Suppressor macrophage treated with lipopolysaccharide for 1 hour (primary cell): ENCODE measurements at regions not wholly inside any gene's neighbourhood (a gene's known extent, or its start where the extent isn't known, plus 50 kb on each side); places are given as distances from the start of the nearest gene placed in this dataset.
"Not testable (repeated sequence)": the region's sequence is repeated elsewhere in the genome, so short reads cannot be mapped to it uniquely, and the experiment has no call there.

ENCODE experiments used
- DNase-seq, 3 donors: peaks; one replicate each; pipeline ENCODE4 v3.0.0-alpha.2; 2020 to 2022

GRCh38 chr13:90946125-90946524, 401.4 kb upstream of the MIR17HG start:
- not testable (repeated sequence) for DNase-seq

- no peak for DNase-seq
These were observed 399.5 kb upstream of the MIR17HG start for GRCh38 chr13:90947976-90948375.

GRCh38 chr13:90950160-90950559, 397.3 kb upstream of the MIR17HG start:
- no peak for DNase-seq

DNA sequence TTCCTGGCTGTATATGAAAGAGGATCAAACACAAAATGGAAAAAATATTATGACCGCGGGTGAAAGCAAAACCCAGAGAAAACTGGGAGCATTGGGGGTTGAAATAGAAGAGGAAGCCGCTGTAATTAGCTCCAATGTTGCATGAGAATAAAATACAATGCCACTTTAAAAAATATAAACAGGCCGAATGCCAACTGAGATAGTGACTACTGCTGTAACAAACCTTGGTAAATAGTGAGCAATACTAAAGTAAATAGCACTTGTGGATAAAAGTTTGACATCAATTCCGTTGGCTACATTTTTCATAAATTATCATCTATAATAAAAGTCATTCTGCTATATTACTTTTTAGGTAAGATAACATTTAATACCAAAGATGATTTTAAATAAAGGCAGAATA, 395.8 kb upstream of the MIR17HG start:
- no peak for DNase-seq

GRCh38 chr13:90952326-90952725, 395.2 kb upstream of the MIR17HG start:
- no peak for DNase-seq

- no peak for DNase-seq
These were observed 392.8 kb upstream of the MIR17HG start for GRCh38 chr13:90954605-90955195.

GRCh38 chr13:90956031-90956430, 391.5 kb upstream of the MIR17HG start:
- no peak for DNase-seq

DNA sequence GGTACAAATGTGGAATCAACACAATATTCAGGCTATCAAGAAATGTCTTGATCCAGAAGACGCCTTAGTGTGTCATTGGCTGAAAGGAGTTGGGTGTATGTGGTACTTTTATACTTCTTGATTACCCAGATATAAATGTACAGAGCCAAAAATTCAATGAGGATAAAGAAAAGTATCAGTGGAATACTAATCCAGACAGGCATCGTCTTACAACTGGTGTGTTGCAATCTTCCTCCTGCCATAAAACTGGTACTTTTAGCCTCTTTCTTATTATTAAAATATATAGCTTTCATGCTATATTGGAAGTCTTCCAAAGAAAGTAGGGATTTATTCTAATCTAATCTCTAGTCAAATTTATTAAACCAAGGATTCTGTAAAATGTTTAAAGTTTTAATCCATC, 388.6 kb upstream of the MIR17HG start:
- no peak for DNase-seq

- DNase-seq, result no peak
These were observed 379.2 kb upstream of the MIR17HG start for GRCh38 chr13:90968166-90968904.

DNA sequence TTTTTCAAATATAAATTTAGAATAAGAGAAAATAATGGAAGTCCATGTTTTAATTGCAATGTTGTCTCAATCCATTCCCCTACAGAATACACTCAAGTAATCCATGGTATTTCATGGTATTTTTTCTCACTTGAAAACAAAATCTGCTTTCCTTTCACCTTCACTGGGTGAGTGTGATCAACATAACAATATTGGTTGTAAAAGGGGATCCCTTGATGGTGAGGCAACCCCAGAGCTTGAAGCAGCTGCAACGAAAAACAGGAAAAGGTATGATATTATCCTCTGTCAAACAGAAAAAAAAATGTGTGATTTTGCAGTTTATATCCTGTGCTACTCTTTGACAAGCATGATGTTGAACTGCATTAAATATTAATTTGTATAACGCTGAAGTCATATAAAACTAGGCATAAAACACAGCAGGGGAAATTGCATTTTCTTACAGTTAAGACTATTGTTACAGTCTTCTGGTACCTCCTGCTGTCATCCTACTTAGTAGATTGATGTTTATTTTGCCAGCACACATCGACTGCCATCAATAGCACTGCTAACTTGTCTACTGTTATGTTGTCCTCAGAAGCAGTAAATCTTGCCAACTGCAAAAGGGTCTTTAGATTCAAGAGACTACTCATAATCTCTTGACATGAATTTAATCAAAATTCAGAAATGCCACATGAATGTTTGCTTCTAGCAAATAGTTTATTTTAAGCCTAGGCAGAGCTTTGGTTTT, 373.1 kb upstream of the MIR17HG start:
- DNase-seq, result no peak

GRCh38 chr13:90979059-90979458, 368.4 kb upstream of the MIR17HG start:
- no peak for DNase-seq

DNA sequence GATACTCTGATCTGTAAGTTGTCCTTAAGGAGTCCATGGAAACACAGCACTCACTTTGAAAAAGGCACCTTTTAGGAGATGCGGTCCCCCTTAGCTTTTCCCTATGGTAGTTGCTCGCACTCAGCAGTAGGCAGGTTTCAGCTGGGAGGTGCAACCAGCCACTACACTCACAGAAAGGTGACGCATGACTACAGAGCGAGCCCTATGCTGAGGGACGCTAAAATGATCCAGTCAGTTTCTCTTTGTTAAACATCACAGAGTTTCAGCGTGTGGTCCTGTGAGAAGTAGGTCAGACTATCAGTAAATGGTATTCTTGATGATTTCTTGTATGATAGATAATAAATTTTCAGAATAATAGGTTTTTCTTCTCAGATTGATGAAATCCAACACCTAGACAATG, 362.7 kb upstream of the MIR17HG start:
- DNase-seq, result no peak

DNA sequence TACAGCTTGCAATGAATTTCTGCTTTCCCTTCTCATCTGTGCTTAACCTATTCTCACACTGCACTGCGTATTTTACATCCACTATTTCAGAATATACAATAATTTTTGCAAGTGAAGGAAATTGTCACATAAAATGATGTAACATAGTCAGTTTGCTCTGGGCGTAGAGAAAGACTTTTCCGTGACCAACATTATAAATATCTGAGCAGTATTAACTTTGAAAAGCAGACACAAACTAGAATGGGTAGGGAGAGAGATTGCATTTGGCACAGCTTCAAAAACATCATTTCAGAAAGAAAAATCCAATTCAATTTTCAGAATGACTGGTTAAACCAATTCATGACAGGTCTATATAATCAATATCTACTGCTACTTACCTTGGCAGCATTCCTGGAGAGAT, 352.5 kb upstream of the MIR17HG start:
- no peak for DNase-seq

GRCh38 chr13:90995614-90996013, 351.9 kb upstream of the MIR17HG start:
- no peak for DNase-seq

GRCh38 chr13:90997951-90998350, 349.5 kb upstream of the MIR17HG start:
- no peak for DNase-seq

GRCh38 chr13:90999401-90999800, 348.1 kb upstream of the MIR17HG start:
- no peak for DNase-seq

DNA sequence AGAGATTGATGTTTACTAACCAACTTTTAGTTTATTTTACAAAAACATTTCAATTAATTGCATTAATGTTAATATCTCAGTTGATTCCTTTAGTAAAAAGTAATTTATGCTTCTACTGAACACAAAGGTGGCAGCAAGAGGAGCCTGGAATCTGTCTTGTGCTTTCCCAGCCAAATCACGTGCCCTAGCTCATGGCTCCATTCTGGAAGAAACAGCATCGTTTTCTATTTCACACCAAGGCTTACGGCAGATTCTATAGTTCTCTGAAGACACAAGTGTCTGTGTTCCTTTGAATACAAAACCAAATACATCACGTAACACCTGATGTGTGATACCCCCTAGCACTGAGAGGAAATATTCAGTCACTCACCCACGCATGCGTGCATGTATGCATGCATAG, 346.1 kb upstream of the MIR17HG start:
- DNase-seq, result no peak

GRCh38 chr13:91014696-91015095, 332.8 kb upstream of the MIR17HG start:
- DNase-seq, result no peak

GRCh38 chr13:91017031-91017668, 330.3 kb upstream of the MIR17HG start:
- peak; percentile 64 to 69 (median 68) for DNase-seq

- peak; percentile 20 to 43 (median 30) for DNase-seq
These were observed 329.8 kb upstream of the MIR17HG start for GRCh38 chr13:91017669-91018053.

- no peak for DNase-seq
These were observed 326.9 kb upstream of the MIR17HG start for GRCh38 chr13:91020461-91021034.

GRCh38 chr13:91024157-91024792, 323.2 kb upstream of the MIR17HG start:
- no peak for DNase-seq

GRCh38 chr13:91025442-91025841, 322.0 kb upstream of the MIR17HG start:
- DNase-seq, result no peak
